HG03342 (cell line): ENCODE measurements at regions not wholly inside any gene's neighbourhood (a gene's known extent, or its start where the extent isn't known, plus 50 kb on each side); places are given as distances from the start of the nearest gene placed in this dataset.
"Not testable (repeated sequence)": the region's sequence is repeated elsewhere in the genome, so short reads cannot be mapped to it uniquely, and the experiment has no call there.

Source experiments
- ATAC-seq: cut with Tn5 transposase; IDR thresholded peaks from one replicate; pipeline ENCODE4 v1.9.1; 2021; ENCODE audit warnings: mild to moderate bottlenecking, moderate library complexity; ENCODE audit not compliant: unreplicated experiment

DNA sequence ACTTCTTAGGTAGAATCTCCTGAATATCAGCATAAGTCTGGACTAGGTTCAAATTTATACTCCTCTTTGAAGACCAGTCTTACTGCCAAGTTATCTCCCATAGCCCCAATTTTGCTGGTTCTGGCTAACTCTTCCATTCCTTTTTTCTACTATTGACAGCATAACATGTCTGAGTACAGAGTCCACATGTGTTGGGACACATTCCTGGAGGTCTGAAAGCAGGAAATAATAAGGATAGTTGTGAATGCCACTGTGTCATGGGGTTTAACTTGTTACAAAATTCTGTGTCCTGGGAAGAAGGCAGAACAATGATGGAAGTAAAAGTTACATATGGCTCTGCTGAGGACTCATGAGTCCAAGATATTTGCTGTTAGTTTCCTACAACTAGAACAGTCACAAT, 57.4 kb upstream of the ZBTB20 start:
- ATAC-seq = no peak

DNA sequence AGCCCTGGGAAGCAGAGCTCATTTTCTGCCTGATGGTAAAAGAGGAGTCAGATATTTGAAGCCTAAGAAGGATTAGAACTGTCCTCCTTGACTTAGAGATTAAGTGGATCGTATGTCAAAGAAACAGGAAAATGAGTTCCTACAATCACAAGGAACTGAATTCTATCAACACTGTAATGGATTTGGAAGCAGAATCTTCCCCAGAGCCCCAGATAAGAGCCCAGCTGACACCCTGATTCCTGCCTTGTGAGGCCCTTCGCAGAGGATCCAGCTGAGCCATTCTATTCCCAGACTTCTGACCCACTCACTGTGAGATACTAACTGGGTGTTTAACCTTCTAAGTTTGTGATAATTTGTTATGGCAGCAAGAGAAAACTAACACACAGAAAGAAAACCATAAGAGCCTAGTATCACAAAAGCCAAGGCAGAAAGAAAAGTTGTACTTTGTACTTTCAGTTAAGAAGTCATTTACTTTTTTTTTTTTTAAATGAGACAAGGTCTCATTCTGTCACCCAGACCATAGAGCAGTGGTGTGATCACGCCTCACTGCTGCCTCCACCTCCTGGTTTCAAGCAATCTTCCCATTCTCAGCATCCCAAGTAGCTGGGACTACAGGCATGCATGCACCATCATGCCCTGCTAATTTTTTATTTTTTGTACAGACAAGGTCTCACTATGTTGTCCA, 61.1 kb upstream of the ZBTB20 start:
- no peak for ATAC-seq

DNA sequence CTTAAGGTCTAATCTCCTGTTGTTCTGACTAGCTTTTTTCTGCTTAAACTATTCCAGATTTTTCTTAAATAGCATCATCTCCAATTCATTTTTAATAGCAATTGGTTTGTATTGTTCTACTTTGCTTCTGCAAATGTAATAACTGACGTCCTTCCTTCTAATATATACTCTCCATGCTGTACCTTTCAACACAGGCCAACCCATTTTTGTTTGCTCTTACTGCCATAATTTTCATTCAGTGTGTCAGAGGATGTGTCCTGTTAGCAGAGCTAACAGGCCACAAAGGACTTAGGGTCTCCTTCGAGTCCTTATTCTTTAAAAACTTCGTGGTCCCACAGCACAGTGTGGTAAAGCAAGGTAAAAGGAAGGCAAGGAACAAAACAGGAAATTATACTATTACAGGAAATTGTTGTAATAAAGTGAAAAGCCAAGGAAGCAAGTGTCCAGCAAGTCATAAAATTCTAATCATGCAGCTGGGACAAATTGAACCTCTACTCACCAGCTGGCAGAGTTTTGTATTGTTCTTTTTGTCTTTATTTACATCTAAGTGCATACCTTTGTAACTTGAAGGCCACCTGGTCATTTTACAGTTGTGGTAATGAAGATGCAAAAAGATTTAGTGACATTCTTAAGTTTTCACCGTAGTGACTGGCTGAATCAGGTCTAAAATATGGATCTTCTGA, 64.9 kb upstream of the ZBTB20 start:
- no peak for ATAC-seq

DNA sequence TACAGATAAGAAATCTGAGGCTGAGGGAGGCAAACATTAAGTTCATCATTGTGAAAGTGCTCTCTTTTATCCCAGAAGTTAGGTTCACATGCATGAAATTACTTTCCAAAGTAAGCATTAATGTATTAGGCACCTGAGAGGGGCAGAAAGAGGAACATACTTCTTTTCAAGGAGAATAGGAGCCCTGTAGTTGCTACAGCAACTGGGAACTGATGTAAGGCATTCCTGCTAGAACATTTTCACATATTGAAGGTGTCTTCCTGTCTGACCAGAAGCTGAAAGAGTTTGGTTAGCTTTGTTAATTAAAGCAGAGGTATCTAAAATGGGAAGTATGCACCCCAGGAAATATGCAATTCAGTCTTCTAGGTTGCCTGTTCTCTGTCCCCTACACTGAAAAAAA, 65.5 kb upstream of the ZBTB20 start:
- ATAC-seq = no peak

DNA sequence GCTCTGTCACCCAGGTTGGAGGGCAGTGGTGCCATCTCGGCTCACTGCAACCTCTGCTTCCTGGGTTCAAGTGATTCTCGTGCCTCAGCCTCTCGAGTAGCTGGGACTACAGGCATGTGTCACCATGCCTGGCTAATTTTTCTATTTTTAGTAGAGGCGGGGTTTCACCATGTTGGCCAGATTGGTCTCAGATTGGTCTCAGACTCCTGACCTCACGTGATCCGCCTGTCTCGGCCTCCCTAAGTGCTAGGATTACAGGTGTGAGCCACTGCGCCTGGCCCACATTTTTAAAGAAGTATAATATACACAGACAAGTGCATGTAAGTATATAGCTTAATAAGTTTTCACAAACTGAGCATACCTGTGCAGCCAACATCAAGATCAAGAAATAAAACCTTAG, 66.0 kb upstream of the ZBTB20 start:
- ATAC-seq = not testable (repeated sequence)

DNA sequence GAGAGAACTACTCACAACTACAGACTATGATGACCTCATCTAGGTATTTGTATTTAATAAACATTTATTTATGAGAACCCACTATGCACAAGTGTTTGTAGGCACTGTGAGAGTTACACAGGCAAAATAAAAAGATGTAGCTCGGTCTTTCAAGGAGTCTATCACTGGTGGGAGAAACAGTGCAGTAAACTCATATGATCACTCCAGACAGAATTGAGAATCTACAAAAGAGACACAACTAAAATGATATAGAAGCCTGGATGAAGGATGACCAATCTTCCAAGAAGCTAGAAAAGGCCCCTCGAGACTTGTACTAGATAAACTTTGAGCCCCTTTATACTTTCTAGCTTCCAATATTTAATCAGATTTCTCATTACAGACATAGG, 70.2 kb upstream of the ZBTB20 start:
- ATAC-seq = no peak

DNA sequence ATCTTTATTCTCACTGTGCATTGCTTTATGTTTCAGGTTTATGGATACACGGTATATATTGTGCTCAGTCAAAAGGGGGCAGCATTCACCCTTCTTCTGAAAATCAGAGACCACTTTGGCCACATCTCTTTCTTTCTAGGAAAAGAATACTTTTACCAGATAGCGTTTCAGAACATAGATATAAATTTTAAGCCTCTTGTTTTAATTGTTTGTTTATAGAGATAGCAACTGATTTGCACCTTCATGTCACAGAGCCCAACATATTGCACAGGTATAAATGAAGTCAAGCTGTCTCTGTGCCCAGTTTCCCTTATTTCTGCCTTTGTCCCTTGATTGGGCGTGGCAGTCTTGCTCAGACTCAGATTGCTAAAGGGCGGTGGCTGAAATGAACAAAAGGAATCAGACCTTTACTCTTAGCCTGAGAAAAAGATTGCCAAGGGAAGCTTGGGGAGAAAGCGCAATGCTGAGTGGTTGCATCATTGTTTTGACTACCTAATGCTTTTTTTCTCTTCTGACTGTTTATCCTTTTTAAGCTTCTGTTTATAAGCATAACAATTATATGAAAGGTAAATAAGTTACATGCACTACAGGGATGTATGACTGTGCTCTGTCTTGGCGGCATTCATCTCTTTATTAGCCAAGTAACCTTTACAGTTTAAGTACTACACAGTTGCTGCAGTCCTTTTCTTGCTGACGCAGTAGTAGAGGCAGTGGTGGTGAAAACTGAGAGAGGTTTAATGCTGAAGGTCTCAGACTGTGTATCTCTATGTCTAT, 70.8 kb upstream of the ZBTB20 start:
- ATAC-seq = no peak

DNA sequence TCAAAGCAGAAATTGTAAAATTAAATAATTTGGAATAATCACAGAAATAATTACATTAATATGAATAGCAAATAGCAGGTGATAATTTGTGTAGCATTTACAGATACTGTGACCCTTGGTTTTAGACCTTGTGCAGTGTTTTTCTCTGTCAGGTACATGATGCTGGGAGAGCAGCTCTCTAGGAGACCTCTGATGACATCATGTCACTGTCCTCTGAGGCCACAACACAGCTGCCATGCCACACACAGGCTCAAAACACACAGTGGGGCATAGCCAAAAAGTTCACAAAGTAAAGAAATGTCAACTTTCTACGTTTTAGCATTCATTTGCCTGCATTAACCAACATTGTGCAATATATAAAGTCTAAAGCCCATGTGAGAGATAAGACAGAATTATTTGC, 71.8 kb upstream of the ZBTB20 start:
- no peak for ATAC-seq

DNA sequence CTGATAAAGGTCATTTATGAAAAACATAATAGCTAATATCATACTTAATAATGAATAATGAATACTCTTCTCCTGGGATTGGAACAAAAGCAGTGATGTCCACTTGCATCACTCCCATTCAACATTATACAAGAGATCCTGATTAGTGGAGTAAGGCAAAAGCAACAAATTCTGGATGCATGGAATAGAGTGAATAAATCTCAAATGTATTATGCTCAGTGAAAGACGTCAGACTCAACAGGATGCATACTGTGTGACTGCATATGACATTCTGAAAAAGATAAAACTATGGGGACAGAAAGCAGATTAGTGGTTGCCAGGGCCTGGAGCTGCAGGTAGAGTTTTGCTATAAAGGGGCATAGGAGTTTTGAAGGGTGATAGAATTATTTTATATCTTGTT, 77.6 kb upstream of the ZBTB20 start:
- ATAC-seq = no peak

DNA sequence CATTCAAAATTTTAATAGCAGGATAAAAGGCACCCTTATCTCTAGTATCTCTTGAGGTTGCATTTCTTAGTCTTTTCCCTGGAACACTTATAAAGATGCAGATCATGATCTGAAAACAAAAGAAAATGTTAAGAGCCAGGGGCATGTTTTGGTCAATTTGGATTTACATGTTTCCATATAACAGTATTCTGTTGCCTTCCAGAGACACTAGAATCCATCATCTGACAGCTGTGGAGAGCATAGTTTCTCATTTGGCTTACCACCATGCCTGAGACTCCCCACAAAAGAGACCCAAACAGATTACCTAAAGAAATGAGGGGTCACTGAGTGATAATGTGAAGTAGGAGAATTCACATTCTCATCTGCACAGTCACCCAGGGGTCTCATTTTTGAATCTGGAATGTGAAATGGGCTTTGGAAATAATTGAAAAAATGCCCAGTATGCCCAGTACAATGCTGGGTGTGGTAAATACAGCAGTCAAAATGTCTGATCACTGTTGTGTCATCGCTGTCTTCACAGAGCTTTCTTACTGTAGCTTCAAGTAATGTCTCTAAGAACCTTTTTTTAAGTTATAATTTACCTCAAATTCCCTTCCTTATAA, 79.9 kb upstream of the ZBTB20 start:
- no peak for ATAC-seq

DNA sequence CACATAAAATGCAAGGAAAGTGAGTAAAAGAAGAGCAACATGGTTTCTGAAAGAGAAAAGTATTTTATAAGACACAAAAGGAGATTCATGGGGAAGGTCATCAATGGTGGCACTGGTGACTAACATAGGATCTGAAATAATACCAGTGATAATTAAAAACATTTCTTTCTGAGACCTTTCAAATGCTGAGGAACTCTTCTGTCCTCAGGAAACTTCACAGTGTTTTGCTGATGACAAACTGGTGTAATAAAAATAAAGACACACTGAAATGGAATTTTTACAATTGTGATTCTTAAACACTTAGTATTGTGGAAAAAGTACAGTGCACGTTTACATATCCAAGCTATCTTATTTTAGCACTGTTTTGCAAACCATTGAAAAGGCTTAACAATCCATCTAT, 80.4 kb upstream of the ZBTB20 start:
- no peak for ATAC-seq

DNA sequence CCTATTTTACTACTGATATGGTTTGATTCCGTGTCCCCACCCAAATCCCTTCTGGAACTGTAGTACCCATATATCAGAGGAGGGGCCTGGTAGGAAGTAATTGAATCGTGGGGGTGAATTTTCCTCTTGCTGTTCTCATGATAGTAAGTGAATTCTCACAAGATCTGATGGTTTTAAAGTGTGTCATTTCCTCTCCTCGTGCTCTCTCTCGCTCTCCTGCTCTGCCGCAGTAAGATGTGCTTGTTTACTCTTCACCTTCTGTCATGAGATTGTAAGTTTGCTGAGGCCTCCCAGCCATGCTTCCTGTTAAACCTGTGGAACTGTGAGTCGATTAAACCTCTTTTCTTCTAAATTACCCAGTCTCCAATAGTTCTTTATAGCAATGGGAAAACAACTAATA, 81.2 kb upstream of the ZBTB20 start:
- no peak for ATAC-seq

DNA sequence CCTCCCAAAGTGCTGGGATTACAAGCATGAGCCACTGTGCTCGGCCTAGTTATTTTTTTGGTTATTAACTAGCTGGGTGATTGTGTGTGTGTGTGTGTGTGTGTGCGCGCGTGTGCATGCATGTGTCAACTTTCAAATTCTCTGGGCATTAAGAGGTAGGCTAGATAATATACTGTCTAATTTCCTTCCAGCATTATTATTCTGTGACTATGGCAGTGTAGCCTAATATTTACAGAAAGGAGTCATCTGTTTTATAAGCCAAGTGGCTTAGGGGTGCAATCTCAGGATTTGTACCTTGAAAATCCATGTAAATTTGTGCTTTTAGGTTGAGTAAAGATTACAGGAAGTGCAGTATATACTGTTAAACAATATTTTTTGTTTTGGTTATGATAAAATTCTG, 85.1 kb upstream of the ZBTB20 start:
- ATAC-seq = no peak

DNA sequence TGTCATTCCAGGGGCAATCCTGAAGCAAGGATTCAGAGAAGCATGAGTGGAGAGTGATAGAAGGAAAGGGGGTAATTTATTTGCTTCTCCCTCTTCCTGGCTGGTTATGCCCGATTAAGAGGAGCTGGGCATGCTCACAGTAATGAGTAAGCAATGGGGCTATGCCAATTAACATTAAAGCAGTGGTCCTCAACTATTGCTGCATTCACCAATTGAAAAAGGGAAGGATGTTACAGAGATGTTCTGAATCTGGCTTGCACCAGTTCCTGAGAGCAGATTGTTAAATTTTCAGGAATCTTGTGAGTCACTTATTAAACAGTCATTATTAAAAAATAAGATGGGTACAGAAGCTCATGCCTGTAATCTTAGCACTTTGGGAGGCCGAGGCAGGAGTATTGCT, 85.9 kb upstream of the ZBTB20 start:
- no peak for ATAC-seq

DNA sequence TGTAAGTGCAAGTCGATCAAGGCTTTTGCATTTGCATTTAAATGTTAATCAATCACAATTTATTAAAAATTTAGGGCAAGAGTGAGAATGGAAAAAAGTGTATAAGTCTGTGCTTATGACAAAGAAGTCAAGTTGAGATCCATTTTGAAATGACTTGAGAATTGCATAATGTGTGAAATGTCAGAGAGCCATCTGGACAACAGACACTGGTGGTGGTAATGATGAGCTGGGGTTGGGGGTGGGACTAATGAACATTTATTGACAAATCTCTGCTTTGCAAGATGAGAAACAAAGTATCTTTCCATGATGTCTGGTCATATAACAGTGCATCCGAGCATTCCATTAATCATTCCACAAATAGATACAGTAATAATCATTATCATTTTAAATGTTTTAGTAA, 89.4 kb upstream of the ZBTB20 start:
- ATAC-seq = no peak

DNA sequence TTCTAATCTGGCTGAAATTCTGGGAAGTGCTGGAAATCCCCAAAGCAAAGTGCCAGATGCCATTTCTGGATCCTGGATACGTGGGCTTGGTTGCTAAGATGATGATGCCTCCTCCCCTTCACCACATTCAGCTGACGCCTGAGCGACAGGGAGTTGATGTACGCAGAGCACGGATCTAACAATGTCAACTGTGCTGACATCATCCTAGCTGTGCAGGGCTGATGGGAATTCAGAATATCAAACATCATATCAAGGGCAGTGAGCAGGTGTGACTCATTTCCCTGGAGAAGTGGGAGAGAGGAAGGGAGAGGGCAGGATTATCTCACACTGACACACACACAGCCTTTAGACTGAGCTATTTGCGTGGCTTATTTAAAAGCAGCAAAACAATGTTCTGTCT, 92.6 kb upstream of the ZBTB20 start:
- no peak for ATAC-seq

DNA sequence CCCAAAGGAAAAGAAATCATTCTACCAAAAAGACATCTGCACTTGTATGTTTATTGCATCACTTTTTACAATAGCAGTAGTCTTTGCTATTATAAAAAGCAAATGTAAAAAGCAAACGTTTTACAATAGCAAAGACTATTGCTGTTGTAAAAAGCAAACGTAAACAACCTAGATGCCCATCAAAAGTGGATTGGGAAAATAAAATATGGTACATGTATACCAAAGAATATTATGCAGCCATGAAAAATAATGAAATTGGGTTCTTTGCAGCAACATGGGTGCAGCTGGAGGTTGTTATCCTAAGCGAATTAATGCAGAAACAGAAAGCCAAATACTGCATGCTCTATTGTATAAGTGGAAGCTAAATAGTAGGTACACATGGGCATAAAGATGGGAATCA, 97.3 kb upstream of the ZBTB20 start:
- ATAC-seq = no peak

DNA sequence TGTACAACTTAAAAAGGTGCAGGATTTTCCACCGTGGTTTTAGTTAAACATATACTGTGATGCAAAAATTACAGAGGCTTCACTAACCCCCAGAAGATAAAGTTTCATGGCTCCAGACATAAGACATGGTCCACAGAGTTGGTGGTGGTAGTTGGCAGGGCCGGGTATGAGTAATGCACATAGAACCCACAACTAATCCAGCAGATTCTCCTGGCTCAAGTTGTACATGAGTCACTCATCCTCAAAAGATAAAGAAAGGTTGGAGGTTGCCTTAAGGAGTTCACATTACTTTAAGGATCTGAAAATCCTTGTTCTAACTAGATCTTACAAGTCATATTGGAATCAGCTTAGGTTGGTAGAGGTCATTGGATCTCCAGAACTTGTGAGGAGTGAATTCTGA, 98.3 kb upstream of the ZBTB20 start:
- ATAC-seq = no peak

DNA sequence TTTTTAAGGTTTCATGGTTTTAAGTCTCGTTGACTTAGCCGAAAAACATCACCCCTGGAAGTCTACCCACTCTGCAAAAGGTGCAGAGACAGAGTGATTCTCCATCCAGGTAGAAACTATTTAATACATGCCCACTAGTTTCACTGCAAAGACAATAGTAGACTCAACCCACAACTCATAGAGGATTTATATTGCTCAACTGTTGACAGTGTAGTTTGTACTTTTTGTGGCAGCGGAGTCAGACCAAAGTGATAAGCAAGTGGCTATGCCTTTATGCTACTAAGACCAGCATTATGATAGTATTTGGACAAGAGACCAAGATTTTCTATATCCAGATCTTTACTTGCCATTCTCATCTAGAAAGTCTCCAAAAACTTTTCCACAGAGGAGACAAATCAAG, 98.8 kb upstream of the ZBTB20 start:
- no peak for ATAC-seq

DNA sequence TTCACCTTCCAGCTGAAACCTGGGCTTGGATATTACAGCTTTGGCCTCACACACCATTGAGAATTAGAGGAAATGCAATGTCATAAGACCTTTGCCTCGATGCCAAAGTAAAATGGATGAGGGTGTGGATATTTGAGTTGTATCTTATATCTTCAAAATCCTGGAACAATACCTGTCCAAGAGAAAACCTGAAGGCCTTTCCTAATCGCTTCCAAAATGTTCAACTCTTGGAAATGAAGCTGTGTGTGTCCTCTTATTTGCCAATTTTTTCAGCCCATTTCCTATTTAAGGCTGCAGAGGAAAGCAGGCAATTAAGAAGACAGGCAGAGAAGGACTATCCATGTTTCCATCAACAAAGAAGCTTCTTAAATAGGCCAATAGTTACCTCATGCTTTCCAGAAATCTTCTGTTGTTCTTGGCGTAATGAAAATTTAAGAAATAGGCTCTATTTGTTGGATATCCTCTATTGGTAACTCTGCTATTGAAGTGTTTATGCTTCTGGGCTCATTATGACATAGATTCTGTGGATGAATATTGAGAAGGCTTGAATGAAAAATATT, 99.5 kb upstream of the ZBTB20 start:
- ATAC-seq = no peak

DNA sequence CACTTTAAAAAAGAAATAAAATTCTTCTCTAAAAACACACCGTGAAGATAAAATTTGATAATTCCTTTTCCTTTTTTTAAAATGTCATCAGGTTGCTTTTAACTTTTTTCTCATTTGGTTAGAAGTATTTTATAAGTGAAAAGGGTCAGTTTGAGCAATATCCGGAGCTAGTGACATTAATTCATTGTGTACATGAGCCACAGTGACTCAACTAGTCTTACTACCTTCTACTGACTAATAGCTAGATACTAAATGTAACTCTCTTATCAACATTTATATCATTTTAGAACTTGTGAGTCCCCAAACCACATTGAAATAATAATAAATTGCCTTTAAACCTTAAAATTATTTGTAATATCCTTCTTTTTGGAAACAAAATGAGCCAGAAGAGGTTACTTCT, 101.2 kb upstream of the ZBTB20 start:
- ATAC-seq = no peak

DNA sequence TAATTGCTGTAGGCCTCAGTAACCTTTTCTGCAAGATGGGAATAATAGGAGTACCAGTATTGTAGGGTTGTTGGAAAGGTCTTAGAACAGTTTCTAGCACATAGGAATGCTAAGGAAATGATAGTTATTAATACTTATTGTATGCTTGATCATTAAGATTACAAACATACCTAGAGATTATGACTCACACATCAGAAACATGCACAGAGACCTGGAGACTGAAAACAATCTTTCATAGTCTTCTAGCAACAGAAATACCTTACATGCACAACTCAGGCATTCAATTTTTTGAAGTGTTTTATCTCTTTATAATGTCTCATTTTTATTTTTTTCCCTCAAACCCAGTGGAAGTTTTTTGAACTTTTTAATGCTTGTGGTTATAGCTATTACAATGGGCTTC, 104.4 kb upstream of the ZBTB20 start:
- ATAC-seq = no peak
